Fibroblast of pulmonary artery (primary cell): ENCODE measurements at regions not wholly inside any gene's neighbourhood (a gene's known extent, or its start where the extent isn't known, plus 50 kb on each side); places are given as distances from the start of the nearest gene placed in this dataset.

ENCODE experiments used
- DNase-seq: peaks from one replicate; pipeline ENCODE4 v3.0.0-alpha.2; 2010; ENCODE audit warnings: low read depth
- H3K4me3 ChIP-seq: replicated peaks from 2 replicates; pipeline ENCODE4 v1.5.1; 2011; ENCODE audit warnings: low read depth, mild to moderate bottlenecking, control low read depth, low read length, moderate library complexity
- TF ChIP-seq, protein P1 (sequence below): IDR thresholded peaks from 2 replicates; pipeline ENCODE4 v1.5.1; 2011; ENCODE audit warnings: mild to moderate bottlenecking, control low read depth, low read length, inconsistent platforms; ENCODE audit errors: missing control alignments

DNA sequence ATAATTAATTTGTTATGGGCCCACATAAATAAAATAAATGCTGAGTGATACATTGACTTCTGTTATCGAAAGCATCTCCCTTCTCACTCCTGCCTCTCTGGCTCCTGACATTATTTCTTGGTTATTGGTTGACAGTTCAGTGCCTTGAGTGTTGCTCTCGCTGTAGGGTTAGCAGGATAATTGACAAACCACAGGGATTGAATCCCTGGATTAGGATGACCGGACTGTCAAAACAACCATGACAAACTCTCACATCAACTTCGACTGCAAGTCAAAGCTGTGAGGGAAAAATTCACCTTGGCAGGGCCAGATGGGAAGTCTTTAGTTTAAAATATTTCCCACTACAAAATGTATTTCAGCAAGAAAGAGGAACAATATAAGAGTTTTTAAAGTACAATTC, 245.4 kb upstream of the TFAP2D start:
- TF ChIP-seq, protein P1, sequence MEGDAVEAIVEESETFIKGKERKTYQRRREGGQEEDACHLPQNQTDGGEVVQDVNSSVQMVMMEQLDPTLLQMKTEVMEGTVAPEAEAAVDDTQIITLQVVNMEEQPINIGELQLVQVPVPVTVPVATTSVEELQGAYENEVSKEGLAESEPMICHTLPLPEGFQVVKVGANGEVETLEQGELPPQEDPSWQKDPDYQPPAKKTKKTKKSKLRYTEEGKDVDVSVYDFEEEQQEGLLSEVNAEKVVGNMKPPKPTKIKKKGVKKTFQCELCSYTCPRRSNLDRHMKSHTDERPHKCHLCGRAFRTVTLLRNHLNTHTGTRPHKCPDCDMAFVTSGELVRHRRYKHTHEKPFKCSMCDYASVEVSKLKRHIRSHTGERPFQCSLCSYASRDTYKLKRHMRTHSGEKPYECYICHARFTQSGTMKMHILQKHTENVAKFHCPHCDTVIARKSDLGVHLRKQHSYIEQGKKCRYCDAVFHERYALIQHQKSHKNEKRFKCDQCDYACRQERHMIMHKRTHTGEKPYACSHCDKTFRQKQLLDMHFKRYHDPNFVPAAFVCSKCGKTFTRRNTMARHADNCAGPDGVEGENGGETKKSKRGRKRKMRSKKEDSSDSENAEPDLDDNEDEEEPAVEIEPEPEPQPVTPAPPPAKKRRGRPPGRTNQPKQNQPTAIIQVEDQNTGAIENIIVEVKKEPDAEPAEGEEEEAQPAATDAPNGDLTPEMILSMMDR, result no peak
- no peak overlapping the region for H3K4me3 ChIP-seq
- DNase-seq, result no peak

DNA sequence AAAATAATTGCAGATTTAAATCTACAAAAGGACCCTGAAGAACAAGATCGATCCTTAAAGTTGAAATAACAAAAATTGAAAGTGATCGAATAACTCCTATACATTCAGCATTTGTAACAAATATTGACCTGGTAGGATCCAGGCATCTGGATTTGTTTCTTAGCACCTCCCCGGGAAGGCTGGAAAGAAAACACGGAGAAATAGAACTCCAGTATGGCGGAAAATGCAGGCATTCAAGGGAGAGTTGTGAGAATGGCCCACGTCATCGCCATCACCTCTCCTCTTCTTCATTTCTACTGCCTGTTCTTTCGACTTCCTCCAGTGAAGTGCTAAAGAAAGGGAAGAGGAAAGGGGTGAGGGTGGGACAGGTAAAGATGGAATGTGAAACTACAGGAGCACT, 242.3 kb upstream of the TFAP2D start:
- no peak overlapping the region for H3K4me3 ChIP-seq
- TF ChIP-seq, protein P1, result no peak
- DNase-seq, result no peak

DNA sequence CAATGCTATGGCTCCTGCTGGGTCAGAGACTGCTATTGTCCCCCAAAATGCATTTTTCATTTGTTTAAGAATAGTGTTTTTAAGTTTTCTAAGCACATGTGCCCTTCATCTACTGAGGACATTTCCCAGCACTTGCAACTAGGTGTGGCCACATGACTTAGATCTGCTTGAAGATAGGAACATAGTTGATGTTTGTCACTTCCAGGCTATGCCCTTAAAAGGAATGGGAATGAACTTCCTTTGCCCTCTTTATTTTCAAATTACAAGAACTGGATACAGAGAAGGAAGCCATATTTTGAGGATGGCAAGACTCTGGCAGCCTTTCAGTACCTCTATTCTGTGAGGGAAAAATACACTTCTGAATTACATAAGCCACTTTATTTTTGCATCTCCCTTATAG, 203.0 kb upstream of the TFAP2D start:
- H3K4me3 ChIP-seq, result no peak overlapping the region
- TF ChIP-seq, protein P1, result no peak
- DNase-seq, result no peak

DNA sequence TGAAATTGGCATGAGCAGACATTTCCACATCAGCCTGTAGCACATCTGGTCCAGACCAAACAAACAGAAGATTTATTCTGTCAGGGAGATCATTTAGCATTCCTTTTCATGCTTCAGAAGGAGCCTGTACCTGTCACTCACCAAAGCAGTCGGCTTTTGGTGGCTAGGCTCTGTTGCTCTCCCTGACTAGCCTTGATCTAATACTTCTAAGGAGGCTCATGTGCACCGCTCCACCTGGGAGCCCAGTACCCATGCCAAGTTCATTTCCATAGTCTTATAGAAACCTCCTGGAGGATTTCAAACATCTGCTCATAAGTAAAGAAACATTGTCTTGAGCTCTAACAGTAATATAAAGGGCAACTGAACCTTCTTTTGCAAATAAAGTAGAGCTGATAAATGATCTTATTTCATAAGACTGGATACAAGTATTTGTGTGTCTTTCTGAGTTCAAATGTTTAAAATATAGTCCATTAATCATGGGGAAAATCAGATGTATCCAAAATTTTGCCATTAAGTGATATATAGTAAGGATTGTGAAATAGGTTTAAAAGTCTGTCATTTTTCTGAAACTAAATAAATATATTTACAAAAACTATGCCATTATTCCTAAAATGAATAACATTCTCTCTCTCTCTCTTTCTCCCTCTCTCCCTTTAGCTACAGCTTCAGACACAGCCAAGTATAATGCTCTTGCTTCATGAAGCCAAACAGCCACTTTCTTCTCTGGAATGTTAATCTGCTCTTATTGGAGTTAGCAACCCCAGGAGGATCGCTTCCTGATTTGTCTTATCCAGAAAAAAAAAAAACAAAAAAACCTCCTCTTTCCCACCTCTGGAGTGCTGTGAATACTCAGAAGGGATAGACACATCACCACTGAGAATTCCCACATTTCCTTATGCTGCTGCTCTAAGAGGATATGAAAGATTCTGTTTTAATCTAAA, 192.7 kb upstream of the TFAP2D start:
- TF ChIP-seq, protein P1, result no peak
- H3K4me3 ChIP-seq, result no peak overlapping the region
- DNase-seq, result no peak

DNA sequence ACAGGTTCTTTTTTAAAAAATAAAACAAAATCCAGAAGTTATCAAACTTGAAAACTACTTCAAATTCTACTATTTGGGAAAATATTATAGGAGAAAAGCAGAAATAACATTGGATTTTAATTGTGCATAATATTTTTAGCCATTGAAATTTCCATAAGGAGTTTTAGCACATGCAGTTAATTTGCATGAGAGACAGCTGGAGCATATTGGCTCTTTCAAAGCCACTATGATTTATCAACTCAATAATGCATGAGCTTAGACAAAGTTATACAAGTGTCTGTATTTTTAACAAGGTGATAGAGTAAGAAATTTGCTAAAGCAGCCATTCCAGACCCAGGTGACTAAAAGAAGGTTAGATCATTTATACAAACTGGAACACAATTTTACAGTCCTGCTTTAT, 189.0 kb upstream of the TFAP2D start:
- H3K4me3 ChIP-seq, result no peak overlapping the region
- TF ChIP-seq, protein P1, result no peak
- no peak for DNase-seq

DNA sequence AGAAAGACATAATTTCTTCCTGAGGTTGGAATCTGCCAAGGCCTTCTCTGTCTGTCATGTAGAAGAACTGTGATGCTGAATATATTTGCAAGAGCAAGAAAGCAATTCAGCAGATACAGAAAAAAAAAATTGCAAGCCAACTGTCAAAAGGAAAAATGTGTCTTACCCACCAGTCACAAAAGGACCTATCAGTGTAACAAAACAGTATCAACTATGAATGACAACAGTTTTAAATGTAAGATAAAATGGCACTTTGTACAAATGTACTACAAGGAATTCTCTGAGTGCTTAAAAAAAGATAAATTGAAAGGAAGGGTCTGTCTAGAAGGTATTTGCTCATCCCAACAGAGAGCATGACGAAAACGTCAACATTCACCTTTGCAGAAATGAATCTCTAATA, 185.3 kb upstream of the TFAP2D start:
- no peak overlapping the region for H3K4me3 ChIP-seq
- DNase-seq, result no peak
- TF ChIP-seq, protein P1, result no peak

DNA sequence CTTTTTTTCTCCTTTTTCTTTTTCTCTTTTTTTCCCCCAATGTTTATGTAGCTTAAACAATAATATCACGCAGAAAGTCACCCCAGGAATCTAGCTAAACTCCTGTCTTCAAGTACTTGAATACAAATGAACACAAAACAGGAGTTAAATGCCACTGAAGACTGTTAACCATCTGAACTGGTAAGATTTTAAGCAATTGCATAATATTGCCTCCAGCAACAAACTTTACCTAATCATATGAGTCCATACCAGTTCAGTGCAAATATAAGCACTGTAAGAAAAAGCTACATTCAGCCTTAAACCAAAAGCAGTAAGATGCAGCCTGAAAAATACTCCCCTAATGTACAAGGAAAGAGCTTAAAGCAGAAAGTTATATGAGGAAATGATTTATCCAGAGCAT, 173.9 kb upstream of the TFAP2D start:
- DNase-seq, result no peak
- TF ChIP-seq, protein P1, result no peak
- H3K4me3 ChIP-seq, result no peak overlapping the region
